ENCODE measurements at regions not wholly inside any gene's neighbourhood (a gene's known extent, or its start where the extent isn't known, plus 50 kb on each side); places are given as distances from the start of the nearest gene placed in this dataset.
"Not testable (repeated sequence)": the region's sequence is repeated elsewhere in the genome, so short reads cannot be mapped to it uniquely, and the experiment has no call there.

DNA sequence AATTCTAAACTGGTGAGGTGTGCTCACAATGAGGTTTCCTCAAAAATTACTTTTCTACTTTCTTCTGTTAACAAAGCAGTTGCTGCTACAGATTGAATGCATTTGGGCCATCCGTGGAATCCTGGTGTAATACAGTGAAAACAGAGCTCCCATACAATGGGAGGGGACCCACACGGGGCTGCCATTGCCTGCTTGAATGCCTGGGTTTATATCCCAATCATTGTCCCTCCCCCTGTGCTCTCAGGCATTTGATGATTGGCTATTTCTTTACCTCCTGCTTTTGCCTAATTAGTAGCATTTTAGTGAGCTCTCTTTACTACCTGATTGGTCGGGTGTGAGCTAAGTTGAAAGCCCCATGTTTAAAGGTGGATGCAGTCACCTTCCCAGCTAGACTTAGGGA is 52.9 kb upstream of the CSF1 start:
- not testable (repeated sequence) for H3K27me3 Mint-ChIP-seq; H3K4me3 Mint-ChIP-seq; H3K9me3 Mint-ChIP-seq (ENCODE audit: low read depth); H3K27ac Mint-ChIP-seq; H3K36me3 Mint-ChIP-seq; H3K4me1 Mint-ChIP-seq (ENCODE audit: low read depth)

DNA sequence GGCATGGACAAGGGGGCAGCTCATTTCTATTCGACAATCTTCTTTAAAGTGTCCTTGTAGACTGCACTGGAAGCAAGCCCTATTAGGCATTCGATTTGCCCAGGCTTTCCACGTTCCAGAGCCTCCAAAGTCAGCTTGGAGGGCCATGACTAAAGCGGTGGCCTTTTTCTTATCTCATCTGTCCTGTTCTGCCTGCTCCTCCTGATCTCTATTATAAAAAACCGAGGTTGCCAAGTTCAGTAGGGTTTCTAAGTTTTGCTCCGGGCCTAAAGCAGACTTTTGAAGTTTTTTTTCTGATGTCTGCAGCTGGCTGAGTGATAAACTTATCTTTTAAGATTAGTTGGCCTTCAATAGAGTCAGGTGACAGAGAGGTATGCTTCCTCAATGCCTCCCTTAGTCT is 54.7 kb upstream of the CSF1 start:
- H3K9me3 Mint-ChIP-seq (ENCODE audit: low read depth); H3K27ac Mint-ChIP-seq; H3K4me3 Mint-ChIP-seq; H3K36me3 Mint-ChIP-seq; H3K4me1 Mint-ChIP-seq (ENCODE audit: low read depth); H3K27me3 Mint-ChIP-seq: not testable (repeated sequence)

DNA sequence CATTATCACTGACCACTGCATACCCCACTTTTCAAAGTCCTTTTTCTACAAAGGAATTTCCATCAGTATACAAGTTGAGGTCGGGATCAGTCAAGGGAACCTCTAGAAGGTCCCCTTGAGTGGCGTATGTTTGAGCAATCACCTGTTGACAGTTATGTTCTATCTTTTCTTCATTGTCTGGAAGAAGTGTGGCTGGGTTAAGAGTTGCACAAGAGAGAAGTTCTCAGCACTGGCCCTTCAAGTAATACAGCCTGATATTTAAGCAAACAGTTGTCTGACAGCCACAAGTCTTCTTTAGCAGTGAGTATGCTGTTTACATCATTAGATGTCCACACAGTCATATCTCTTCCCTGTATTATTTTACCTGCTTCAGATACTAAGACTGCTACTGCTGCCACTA is 56.7 kb upstream of the CSF1 start:
- not testable (repeated sequence) for H3K9me3 Mint-ChIP-seq (ENCODE audit: low read depth); H3K36me3 Mint-ChIP-seq; H3K27me3 Mint-ChIP-seq; H3K27ac Mint-ChIP-seq; H3K4me1 Mint-ChIP-seq (ENCODE audit: low read depth); H3K4me3 Mint-ChIP-seq

DNA sequence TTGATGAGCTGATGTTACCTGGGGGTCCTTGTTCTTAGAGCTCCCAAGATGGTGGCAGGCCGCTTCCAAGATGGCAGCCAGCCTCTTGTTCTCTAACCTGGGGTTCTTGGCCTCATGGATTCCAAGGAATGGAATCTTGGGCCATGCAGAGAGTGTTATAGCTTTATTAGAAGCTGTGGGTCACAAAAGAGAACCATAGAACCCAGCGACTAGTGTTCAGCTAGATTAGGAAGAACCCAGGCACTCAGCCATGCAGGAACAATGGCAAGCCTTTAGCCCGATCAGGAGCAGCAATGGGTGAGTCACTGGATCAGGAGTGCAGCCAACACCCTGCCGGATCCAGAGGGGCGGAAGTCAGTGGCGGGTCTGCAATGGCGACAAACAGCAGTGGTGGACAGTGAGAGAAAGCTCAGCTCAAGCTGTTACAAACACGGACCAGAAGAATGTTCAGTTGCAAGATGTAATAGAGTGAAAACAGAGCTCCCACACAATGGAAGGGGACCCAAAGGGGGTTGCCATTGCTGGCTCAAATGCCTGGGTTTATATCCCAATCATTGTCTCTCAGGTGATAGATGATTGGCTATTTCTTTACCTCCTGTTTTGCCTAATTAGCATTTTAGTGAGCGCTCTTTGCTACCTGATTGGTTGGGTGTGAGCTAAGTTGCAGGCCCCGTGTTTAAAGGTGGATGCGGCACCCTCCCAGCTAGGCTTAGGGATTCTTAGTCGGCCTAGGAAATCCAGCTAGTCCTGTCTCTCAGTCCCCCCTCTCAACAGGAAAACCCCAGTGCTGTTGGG is 58.2 kb upstream of the CSF1 start:
- not testable (repeated sequence) for H3K4me3 Mint-ChIP-seq; H3K4me1 Mint-ChIP-seq (ENCODE audit: low read depth); H3K27ac Mint-ChIP-seq; H3K9me3 Mint-ChIP-seq (ENCODE audit: low read depth); H3K27me3 Mint-ChIP-seq; H3K36me3 Mint-ChIP-seq

DNA sequence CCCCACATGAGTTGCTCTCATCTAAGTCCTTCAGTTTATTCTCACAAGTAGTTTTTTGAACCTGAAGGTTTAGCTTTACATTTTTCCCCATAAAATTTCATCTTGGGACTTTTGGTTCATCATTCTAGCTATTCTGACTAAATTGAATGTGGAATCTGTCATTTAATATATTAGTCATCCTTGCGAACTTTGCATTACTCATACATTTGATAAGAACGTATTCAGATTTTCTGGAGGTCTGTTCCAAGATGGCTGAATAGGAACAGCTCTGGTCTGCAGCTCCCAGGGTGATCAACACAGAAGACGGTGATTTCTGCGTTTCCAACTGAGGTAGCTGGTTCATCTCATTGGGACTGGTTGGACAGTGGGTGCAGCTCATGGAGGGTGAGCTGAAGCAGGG is 59.8 kb upstream of the CSF1 start:
- Mint-ChIP-seq H3K4me1 (ENCODE audit: low read depth) (peaks cover 12% of the 10 kb centered on the region), H3K9me3 (ENCODE audit: low read depth) (no peaks in the 10 kb centered on the region), H3K27ac (peak overlapping the region; percentile 19), H3K4me3 (no peak overlapping the region), H3K27me3 (peaks cover 1% of the 10 kb centered on the region), H3K36me3 (no peaks in the 10 kb centered on the region)

DNA sequence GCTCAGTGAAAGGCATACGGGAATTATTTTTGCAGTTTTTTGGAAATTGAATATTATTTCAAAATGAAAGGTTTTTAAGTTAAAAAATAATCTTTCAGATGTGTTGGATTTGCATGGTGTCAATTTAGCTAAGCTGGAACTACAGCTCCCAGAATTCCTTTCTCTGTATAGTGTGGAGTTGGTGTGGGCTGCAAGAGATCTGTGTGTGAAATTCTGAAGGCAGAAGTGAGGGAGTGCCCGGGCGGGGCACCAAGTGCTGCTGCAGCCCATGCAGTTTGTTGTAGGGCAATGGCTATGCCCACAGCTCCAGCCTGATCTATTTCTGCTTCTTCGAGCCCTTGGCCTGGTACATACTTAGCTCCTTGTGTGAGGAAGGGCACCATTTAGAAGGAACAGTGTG is 60.5 kb upstream of the CSF1 start:
- H3K27ac Mint-ChIP-seq, result no peak overlapping the region
- H3K4me3 Mint-ChIP-seq, result no peak overlapping the region
- H3K4me1 Mint-ChIP-seq (ENCODE audit: low read depth), result peaks cover 12% of the 10 kb centered on the region
- H3K36me3 Mint-ChIP-seq, result no peaks in the 10 kb centered on the region
- H3K27me3 Mint-ChIP-seq, result peaks cover 1% of the 10 kb centered on the region
- H3K9me3 Mint-ChIP-seq (ENCODE audit: low read depth), result no peaks in the 10 kb centered on the region

DNA sequence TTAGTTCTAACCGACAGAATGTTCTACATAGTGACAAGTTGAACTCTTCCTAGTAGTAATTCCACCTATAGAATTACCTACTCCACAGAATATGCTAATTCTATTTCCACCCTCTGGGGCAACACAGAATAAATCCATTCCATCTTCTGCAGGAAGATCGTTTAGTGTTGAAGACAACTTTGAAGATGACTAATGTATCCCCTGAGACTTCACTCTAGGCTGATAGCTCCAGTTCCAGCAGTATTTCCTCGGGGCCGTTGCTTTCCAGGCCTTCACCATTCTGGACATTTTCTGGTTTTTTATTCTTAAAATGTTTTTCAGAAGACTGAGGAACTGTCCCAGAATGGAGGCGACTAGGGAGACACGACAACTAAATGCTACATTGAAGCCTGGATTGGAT is 61.0 kb upstream of the CSF1 start:
- H3K4me1 Mint-ChIP-seq (ENCODE audit: low read depth), result peaks cover 12% of the 10 kb centered on the region
- no peak overlapping the region for H3K4me3 Mint-ChIP-seq
- H3K36me3 Mint-ChIP-seq, result no peaks in the 10 kb centered on the region
- H3K27me3 Mint-ChIP-seq, result peaks cover 1% of the 10 kb centered on the region
- H3K9me3 Mint-ChIP-seq (ENCODE audit: low read depth), result no peaks in the 10 kb centered on the region
- no peak overlapping the region for H3K27ac Mint-ChIP-seq

DNA sequence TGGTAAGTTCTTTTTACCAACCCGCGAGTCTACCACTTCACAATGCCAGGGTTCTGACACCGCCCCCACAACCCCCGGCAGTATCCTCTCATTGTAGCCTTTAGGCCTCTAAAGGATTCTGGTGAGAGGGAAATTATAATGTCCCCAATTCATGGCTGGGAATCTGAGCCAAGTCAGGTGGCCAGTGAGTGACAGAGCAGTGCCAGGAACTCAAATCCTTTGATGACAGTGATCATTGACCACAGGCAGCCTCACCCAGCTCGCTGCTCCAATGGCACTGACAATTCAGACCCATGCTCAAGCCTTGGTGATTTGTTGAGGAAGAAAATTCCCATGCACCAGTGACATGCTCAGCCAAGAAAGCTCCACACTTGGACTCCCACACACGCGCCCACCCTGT is 63.4 kb upstream of the CSF1 start:
- peaks cover 12% of the 10 kb centered on the region for H3K4me1 Mint-ChIP-seq (ENCODE audit: low read depth)
- peaks cover 1% of the 10 kb centered on the region for H3K27me3 Mint-ChIP-seq

DNA sequence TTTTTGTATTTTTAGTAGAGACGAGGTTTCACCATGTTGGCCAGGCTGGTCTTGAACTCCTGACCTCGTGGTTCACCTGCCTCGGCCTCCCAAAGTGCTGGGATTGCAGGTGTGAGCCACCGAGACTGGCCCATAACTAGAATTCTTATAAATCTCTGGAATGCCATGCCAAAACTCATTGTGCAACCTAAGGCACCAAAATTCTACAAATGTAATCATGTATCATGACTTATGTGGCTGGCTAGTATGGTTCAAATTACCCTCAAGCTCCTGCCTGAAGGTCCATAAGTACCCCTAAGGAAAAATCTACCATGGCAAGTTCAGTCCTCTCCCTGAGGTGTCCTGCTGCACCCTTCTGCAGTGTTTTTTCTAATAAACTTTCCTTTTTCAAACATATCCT is 63.8 kb upstream of the CSF1 start:
- no peaks in the 10 kb centered on the region for H3K9me3 Mint-ChIP-seq (ENCODE audit: low read depth)
- no peaks in the 10 kb centered on the region for H3K36me3 Mint-ChIP-seq
- H3K27ac Mint-ChIP-seq, result no peak overlapping the region
- peaks cover 1% of the 10 kb centered on the region for H3K27me3 Mint-ChIP-seq
- no peak overlapping the region for H3K4me3 Mint-ChIP-seq
- H3K4me1 Mint-ChIP-seq (ENCODE audit: low read depth), result peaks cover 12% of the 10 kb centered on the region

More for the DNA sequence above, 63.4 kb upstream of the CSF1 start:
- H3K4me3 Mint-ChIP-seq, result no peak overlapping the region
- no peaks in the 10 kb centered on the region for H3K9me3 Mint-ChIP-seq (ENCODE audit: low read depth)
- no peak overlapping the region for H3K27ac Mint-ChIP-seq
- no peaks in the 10 kb centered on the region for H3K36me3 Mint-ChIP-seq

DNA sequence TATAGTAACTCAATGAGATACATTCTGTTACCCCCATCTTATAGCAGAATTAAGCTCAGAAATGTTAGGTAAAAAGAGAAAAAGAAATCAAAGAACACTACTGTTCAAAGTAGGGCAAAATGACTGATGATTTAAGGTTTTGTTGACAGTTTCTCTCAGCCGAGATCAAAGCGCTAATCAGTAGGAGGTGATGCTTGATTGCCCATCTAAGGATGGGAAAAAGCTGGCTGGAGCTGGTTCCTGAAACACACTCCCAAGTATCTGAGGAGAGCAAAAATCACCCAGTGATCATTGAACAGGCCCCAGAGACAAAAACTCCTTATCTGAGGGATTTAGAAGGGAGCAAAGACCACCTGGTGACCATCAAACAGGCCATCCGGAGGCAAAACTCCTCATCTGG is 64.5 kb upstream of the CSF1 start:
- Mint-ChIP-seq H3K4me1 (ENCODE audit: low read depth) (peaks cover 12% of the 10 kb centered on the region), H3K27me3 (no peaks in the 10 kb centered on the region), H3K27ac (no peak overlapping the region), H3K9me3 (ENCODE audit: low read depth) (no peaks in the 10 kb centered on the region), H3K36me3 (no peaks in the 10 kb centered on the region), H3K4me3 (no peak overlapping the region)

DNA sequence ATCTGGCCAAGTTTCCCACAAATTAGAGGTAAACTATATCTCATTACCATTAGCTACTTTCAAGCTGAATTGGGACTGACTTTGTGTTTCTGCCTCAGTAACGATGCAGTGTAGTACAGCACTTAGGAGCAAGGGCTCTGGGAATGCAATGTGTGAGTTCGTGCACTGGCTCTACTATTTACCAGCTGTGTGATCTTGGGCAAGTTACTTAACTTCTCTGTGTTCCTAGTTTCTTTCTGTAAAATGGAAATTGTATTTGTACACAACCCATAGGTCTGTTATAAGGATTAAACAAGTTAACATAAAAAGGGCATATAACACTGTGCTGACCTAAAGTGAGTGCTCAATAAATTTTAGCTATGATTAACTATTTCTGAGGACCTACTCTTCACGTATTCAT is 65.0 kb upstream of the CSF1 start:
- H3K4me1 Mint-ChIP-seq (ENCODE audit: low read depth), result peaks cover 7% of the 10 kb centered on the region
- H3K4me3 Mint-ChIP-seq, result no peak overlapping the region
- H3K36me3 Mint-ChIP-seq, result no peaks in the 10 kb centered on the region
- H3K27ac Mint-ChIP-seq, result no peak overlapping the region
- H3K9me3 Mint-ChIP-seq (ENCODE audit: low read depth), result no peaks in the 10 kb centered on the region
- no peaks in the 10 kb centered on the region for H3K27me3 Mint-ChIP-seq

DNA sequence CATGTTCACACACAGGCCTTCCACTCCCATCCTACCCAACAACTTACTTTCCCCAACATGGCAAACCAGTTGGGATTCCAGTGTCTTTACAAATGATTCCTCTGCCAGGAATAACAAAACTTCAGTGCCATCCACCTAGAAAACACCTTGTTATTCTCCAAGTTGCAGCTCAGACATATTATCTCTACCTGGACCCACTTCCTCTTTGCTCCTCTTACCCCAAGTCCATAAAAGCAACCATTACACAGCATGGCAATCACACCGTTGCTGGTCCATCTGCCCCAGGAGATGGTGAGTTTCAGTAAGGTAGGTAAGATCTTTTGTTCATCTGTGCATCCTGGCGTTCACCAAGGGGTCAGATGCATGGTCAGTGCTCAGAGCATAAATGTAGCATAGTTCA is 66.0 kb upstream of the CSF1 start:
- no peak overlapping the region for H3K27ac Mint-ChIP-seq
- peaks cover 6% of the 10 kb centered on the region for H3K4me1 Mint-ChIP-seq (ENCODE audit: low read depth)
- no peaks in the 10 kb centered on the region for H3K27me3 Mint-ChIP-seq
- no peaks in the 10 kb centered on the region for H3K36me3 Mint-ChIP-seq
- H3K4me3 Mint-ChIP-seq, result no peak overlapping the region
- no peaks in the 10 kb centered on the region for H3K9me3 Mint-ChIP-seq (ENCODE audit: low read depth)

DNA sequence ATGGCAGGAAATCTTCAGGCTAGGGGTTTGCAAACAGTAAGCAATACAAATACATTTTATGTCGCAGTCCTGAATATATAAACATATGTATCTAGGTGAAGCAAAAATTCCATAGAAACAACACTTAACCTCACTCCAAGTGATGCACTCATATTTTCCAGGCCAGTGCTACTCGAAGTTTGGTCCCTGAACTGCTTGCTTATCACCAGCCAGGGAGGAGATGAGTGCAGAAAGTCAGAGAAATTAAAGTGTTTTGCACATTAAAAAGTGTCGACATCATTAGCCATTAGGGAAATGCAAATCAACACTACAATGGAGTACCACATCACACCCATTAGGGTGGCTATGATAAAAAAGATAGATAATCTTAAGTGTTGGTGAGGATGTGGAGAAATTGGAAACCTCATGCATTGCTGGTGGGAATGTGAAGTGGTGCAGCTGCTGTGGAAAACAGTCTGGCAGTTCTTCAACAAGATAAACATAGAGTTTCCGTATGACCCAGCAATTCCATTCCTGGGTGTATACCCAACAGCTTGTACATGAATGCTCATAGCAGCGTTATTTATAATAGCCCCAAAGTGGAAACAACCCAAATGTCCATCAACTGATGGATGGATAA is 70.5 kb upstream of the CSF1 start:
- H3K4me1 Mint-ChIP-seq (ENCODE audit: low read depth), result no peaks in the 10 kb centered on the region
- peaks cover 4% of the 10 kb centered on the region for H3K36me3 Mint-ChIP-seq
- H3K9me3 Mint-ChIP-seq (ENCODE audit: low read depth), result peaks cover 3% of the 10 kb centered on the region
- H3K27me3 Mint-ChIP-seq, result no peaks in the 10 kb centered on the region
- H3K4me3 Mint-ChIP-seq, result no peak overlapping the region
- no peak overlapping the region for H3K27ac Mint-ChIP-seq

DNA sequence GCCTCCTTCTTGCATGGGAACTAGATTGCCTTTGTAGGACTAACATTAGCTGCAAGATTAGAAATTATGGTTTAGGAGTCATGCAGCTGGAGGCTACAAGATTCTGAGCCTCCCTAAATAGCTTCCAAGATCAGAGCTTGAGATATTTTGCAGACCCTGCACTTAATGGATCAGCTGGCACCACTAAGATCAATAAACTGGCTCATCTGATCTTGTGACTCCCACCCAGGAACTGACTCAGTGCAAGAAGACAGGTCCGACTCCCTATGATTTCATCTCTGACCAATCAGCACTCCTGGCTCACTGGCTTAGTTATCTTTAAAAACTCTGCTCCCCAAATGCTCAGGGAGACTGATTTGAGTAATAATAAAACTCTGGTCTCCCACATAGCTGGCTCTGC is 71.4 kb upstream of the CSF1 start:
- not testable (repeated sequence) for H3K36me3 Mint-ChIP-seq, H3K4me3 Mint-ChIP-seq

DNA sequence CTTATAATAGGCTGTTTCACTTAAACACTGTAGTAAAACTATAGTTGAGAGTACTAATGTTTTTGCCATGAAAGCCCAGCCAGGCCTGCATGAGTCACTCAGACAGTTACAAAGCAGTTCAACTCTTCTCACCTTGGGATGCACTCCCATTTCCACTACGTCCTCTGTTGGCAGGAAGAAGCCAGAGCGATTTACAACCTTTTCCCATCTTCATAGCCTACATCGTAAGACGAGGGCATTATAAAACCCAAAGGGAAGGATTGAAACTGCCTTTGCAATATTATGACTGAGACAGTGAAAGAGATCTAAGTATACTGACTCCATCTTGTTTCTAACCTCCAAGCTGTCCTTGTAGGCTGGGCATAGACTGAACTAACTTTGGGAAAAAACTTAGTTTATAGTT is 71.8 kb upstream of the CSF1 start:
- no peaks in the 10 kb centered on the region for H3K4me1 Mint-ChIP-seq (ENCODE audit: low read depth)
- peaks cover 4% of the 10 kb centered on the region for H3K36me3 Mint-ChIP-seq
- H3K27ac Mint-ChIP-seq, result no peak overlapping the region
- H3K9me3 Mint-ChIP-seq (ENCODE audit: low read depth), result peaks cover 3% of the 10 kb centered on the region
- H3K27me3 Mint-ChIP-seq, result no peaks in the 10 kb centered on the region
- no peak overlapping the region for H3K4me3 Mint-ChIP-seq

More for the DNA sequence above, 71.4 kb upstream of the CSF1 start:
- not testable (repeated sequence) for H3K9me3 Mint-ChIP-seq (ENCODE audit: low read depth); H3K27ac Mint-ChIP-seq; H3K27me3 Mint-ChIP-seq; H3K4me1 Mint-ChIP-seq (ENCODE audit: low read depth)

Measured in activated naive CD8-positive, alpha-beta T cell (primary cell).